Epithelial cell of proximal tubule (primary cell): ENCODE measurements at regions not wholly inside any gene's neighbourhood (a gene's known extent, or its start where the extent isn't known, plus 50 kb on each side); places are given as distances from the start of the nearest gene placed in this dataset.

Experiments used
- DNase-seq: peaks from one replicate; pipeline ENCODE4 v3.0.0-alpha.2; 2011; ENCODE audit warnings: low read depth
- H3K4me3 ChIP-seq: 2 replicates; pipeline ENCODE4 v1.5.1; 2011; ENCODE audit warnings: low read depth, mild to moderate bottlenecking, low read length
- CTCF ChIP-seq: conservative IDR thresholded peaks from 2 replicates; pipeline ENCODE4 v1.5.1; 2012; ENCODE audit warnings: low read depth, mild to moderate bottlenecking, low read length

DNA sequence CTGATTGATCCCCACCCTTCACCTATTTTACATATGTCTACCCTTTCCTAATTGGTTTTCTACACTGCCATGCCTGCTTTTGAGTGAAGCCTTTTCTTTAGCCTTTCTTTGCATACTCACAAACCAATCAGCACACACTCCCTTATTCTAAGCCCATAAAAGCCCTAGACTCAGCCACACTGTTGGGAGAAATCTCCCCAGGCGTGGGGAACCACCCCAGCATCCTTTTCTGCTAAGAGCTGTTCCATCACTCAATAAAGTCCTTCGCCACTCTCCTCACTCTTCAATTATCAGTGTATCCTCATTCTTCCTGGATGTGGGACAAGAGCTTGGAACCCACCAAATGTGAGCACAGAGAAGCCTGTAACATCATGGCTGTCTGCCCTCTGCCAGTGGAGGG is 343.6 kb downstream of the SLITRK1 start:
- DNase-seq, result no peak
- H3K4me3 ChIP-seq, result no peak overlapping the region
- no peak for TF ChIP-seq CTCF

- no peak for DNase-seq
- no peak for TF ChIP-seq CTCF
- no peak overlapping the region for H3K4me3 ChIP-seq
Measured at GRCh38 chr13:83536941-83537340, 345.3 kb downstream of the SLITRK1 start.

- no peak overlapping the region for H3K4me3 ChIP-seq
- TF ChIP-seq CTCF, result no peak
- DNase-seq, result no peak
Measured at GRCh38 chr13:83536153-83536552, 346.1 kb downstream of the SLITRK1 start.

DNA sequence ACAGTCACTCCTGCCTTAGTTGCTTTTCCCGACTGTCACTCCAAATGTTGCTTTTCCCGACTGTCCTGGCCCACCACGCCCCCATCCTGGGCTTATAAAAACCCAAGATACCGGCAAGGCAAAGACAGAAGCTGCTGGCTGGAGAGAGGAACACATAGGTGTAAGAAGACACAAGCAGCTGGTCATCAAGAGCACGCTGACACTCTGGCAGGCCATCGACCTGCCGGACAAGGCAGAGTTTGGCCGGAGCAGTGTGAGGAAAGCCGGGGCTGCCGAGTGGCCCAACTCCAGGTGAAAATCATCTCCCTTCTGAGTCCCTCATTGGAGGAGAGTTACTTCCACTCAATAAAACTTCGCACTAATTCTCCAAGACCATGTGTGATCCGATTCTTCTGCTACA is 349.5 kb downstream of the SLITRK1 start:
- no peak for DNase-seq
- H3K4me3 ChIP-seq, result no peak overlapping the region
- TF ChIP-seq CTCF, result no peak

DNA sequence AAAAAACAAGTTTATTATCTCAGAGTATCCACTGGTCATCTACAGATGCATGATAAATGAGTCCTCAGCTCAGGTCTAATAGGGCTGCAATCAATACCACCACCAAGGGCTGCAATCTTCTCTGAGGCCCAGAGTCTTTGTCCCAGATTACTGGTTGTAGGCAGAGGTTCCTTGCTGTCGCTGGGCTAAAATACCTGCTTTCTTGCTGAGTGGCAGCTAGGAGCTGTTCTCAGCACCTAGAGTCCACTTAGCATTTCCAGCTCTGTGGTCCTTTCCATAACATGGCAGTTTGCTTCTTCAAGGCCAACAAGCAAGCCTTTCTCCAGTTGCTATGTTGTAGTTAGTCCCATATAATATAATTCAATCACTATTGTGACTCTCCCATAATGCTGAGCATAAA is 351.3 kb downstream of the SLITRK1 start:
- no peak for DNase-seq
- TF ChIP-seq CTCF, result no peak

DNA sequence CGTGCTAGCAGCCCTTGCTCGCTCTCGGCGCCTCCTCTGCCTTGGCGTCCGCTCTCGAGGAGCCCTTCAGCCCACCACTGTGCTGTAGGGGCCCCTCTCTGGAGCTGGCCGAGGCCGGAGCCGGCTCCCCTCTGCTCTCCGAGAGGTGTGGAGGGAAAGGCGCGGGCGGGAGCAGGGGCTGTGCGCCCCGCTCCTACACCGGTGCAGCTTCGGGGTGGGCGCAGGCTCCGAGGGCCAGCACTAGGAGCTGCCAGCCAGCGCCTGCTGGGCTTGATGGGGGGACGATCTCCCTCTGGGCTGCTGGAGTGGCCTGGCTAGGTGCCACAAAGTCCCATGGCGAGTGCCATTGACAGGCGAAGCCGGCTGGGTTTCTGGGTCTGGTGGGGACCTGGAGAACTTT is 365.5 kb downstream of the SLITRK1 start:
- TF ChIP-seq CTCF, result no peak
- H3K4me3 ChIP-seq, result no peak overlapping the region
- no peak for DNase-seq

More for the DNA sequence above, 351.3 kb downstream of the SLITRK1 start:
- no peak overlapping the region for H3K4me3 ChIP-seq

GRCh38 chr13:83515268-83516015 is 366.8 kb downstream of the SLITRK1 start:
- DNase-seq, result no peak
- TF ChIP-seq CTCF, result no peak
- H3K4me3 ChIP-seq, result no peak overlapping the region
